ENCODE measurements at regions not wholly inside any gene's neighbourhood (a gene's known extent, or its start where the extent isn't known, plus 50 kb on each side); places are given as distances from the start of the nearest gene placed in this dataset.
"Not testable (repeated sequence)": the region's sequence is repeated elsewhere in the genome, so short reads cannot be mapped to it uniquely, and the experiment has no call there.

GRCh38 chr18:67131498-67131897, 385.0 kb downstream of the DSEL start:
- FAIRE-seq: no peak

GRCh38 chr18:67126751-67127150, 389.8 kb downstream of the DSEL start:
- not testable (repeated sequence) for FAIRE-seq

- FAIRE-seq: no peak
Measured at GRCh38 chr18:67123901-67124300, 392.6 kb downstream of the DSEL start.

- FAIRE-seq: no peak
Measured at GRCh38 chr18:67117804-67118203, 398.7 kb downstream of the DSEL start.

- no peak for FAIRE-seq
Measured at GRCh38 chr18:67109535-67109934, 407.0 kb downstream of the DSEL start.

- no peak for FAIRE-seq
Measured at GRCh38 chr18:67108894-67109293, 407.6 kb downstream of the DSEL start.

GRCh38 chr18:67104700-67105284, 411.7 kb downstream of the DSEL start:
- peak; percentile 85 for FAIRE-seq

- no peak for FAIRE-seq
Measured at GRCh38 chr18:67094123-67094522, 422.4 kb downstream of the DSEL start.

GRCh38 chr18:67092141-67092540, 424.4 kb downstream of the DSEL start:
- FAIRE-seq: no peak

GRCh38 chr18:67081482-67082211, 434.9 kb downstream of the DSEL start:
- FAIRE-seq: no peak

- FAIRE-seq: no peak
Measured at GRCh38 chr18:67080601-67081000, 435.9 kb downstream of the DSEL start.

- no peak for FAIRE-seq
Measured at GRCh38 chr18:67074309-67074708, 442.2 kb downstream of the DSEL start.

GRCh38 chr18:67072791-67073190, 443.7 kb downstream of the DSEL start:
- no peak for FAIRE-seq

GRCh38 chr18:67068608-67069007, 447.9 kb downstream of the DSEL start:
- FAIRE-seq: peak; percentile 41

- FAIRE-seq: no peak
Measured at GRCh38 chr18:67047334-67047733, 443.4 kb upstream of the CDH19 start.

GRCh38 chr18:67043276-67043675, 439.4 kb upstream of the CDH19 start:
- FAIRE-seq: no peak

- FAIRE-seq: peak; percentile 68
Measured at GRCh38 chr18:67041334-67041733, 437.4 kb upstream of the CDH19 start.

GRCh38 chr18:67035026-67035425, 431.1 kb upstream of the CDH19 start:
- FAIRE-seq: no peak

- no peak for FAIRE-seq
Measured at GRCh38 chr18:67023059-67023458, 419.2 kb upstream of the CDH19 start.

GRCh38 chr18:67010919-67011318, 407.0 kb upstream of the CDH19 start:
- peak; percentile 83 for FAIRE-seq

GRCh38 chr18:67007999-67008398, 404.1 kb upstream of the CDH19 start:
- peak; percentile 99 for FAIRE-seq

GRCh38 chr18:67007085-67007484, 403.2 kb upstream of the CDH19 start:
- FAIRE-seq: no peak

- FAIRE-seq: no peak
Measured at GRCh38 chr18:67001052-67001451, 397.2 kb upstream of the CDH19 start.

GRCh38 chr18:66999003-66999402, 395.1 kb upstream of the CDH19 start:
- FAIRE-seq: no peak

- no peak for FAIRE-seq
Measured at GRCh38 chr18:66995270-66995669, 391.4 kb upstream of the CDH19 start.

Measured in A204.1 (cell line).